ENCODE measurements at regions not wholly inside any gene's neighbourhood (a gene's known extent, or its start where the extent isn't known, plus 50 kb on each side); places are given as distances from the start of the nearest gene placed in this dataset.

DNA sequence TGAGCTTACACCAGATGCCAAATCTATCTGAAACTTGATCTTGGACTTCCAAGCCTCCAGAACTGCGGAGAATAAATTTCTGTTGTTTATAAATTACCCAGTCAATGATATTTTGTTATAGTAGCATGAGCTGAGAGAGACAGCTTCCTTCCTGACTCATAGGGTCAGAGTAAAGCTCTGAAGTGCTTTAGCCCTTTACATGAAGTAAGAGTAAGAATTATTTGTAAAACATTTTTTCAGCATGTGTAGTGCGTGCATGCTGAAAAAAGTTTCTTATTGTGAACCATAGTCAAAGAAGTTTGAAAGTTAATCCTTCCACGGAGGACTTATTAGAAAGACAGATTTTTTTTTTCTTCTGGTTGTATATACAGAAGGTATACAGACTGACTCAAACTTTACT lies 172.4 kb downstream of the DMRT2 start:
- no peak for TF ChIP-seq GATA2 (IDR thresholded peaks at IDR 0.05; ENCODE audit: low read depth, low read length)
- TF ChIP-seq GATA3 (IDR thresholded peaks at IDR 0.05; ENCODE audit: low read depth, low read length), result no peak

DNA sequence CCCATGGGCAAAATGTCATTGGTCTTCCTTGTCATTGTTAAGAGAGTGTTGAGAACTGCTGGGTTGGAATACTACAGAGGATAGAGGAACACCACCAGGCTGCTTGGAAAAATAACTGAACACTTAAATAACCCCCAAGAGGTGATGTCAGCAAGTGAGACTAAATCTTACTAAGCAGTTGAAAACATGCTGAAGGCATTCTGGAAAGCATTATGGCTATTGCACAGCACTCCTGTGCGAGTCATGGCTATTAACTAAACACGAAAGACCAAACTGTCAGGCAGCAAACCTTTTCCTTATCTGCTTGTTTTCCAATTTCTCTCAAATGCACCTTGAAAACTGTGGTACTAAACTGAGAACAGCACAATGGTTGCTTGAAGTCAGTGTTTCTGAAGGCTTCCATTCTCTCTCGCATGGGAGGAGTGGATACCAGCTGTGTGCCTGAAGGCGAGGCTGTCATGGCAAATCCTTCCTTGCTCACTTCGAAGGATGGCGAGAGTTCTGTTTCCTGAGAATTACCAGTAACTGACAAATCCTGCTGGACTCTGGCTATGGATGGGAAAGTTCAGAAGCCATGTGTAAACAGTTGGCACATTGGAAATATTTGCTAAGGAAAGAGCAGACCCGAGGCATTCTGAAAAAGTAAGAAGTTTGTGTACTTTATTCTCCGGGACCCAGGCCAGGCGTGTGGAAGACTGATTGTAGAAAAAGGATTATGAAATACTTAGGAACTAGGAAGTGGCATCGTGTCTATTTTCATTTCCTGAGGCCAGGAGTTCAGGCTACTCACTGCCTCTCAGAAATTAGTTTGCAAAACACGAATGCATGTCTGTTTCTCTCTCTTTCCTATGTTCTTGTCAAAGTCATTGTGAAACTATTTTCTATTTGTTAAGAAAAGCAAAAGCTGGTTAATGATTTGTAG lies 182.1 kb downstream of the DMRT2 start:
- TF ChIP-seq GATA3 (IDR thresholded peaks at IDR 0.05; ENCODE audit: low read depth, low read length) (no peak), GATA2 (IDR thresholded peaks at IDR 0.05; ENCODE audit: low read depth, low read length) (no peak)

DNA sequence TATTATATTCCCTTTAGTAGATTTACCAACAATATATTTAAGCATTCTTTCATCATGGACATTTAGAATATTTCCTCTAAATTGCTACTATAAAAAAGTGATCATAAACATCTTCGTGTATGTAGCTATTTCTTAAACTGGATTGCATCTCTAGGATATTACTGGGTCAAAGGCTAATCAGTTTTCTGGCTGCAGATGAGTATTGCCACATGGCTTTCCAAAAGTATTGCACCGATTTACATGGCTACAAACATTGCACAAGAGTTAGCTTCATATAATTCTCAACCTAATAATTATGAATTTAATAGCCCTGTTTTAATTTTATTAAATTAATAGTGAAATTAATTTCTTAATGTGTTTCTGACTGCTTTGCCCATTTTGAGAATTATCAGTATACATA lies 183.4 kb downstream of the DMRT2 start:
- TF ChIP-seq GATA2 (IDR thresholded peaks at IDR 0.05; ENCODE audit: low read depth, low read length) (no peak), GATA3 (IDR thresholded peaks at IDR 0.05; ENCODE audit: low read depth, low read length) (no peak)

DNA sequence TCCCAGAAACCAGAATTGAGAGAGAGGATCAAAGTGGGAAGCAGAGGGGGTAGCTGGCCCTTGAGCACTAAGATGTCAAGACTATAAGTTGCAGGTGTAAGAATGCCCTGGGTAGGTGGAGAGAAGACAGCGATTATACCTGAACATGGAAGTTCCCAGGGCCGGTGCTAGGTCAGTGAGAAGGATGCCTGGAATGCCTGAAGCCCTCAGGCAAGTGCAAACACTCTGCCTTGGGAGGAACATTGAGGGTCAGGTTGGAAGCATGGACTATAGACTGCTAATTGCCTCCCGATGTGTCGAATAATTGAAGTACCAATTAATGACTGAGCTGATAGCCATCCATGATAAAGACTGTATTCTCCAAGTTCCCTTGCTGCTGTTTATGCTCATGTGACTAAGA lies 185.5 kb downstream of the DMRT2 start:
- no peak for TF ChIP-seq GATA3 (IDR thresholded peaks at IDR 0.05; ENCODE audit: low read depth, low read length)
- no peak for TF ChIP-seq GATA2 (IDR thresholded peaks at IDR 0.05; ENCODE audit: low read depth, low read length)

DNA sequence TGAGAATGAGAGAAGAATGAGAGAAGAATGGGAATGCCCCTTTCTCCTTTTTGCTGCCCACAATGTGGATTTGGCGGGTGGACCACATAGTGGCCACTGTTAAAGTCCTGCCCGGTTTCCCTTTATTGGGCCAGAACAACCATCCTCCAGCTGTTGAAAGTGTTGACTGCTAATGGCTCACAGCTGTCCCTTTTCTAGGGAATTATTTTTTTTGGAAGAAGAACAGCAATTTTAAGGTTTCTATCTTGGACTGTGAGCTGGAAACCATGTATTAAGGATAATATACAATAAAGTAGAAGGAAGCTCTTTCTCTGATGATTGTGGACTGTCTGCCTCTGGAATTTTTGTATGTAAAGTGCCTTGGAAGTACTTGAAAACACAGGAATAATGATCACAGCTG lies 185.9 kb downstream of the DMRT2 start:
- TF ChIP-seq GATA3 (IDR thresholded peaks at IDR 0.05; ENCODE audit: low read depth, low read length), result no peak
- no peak for TF ChIP-seq GATA2 (IDR thresholded peaks at IDR 0.05; ENCODE audit: low read depth, low read length)

DNA sequence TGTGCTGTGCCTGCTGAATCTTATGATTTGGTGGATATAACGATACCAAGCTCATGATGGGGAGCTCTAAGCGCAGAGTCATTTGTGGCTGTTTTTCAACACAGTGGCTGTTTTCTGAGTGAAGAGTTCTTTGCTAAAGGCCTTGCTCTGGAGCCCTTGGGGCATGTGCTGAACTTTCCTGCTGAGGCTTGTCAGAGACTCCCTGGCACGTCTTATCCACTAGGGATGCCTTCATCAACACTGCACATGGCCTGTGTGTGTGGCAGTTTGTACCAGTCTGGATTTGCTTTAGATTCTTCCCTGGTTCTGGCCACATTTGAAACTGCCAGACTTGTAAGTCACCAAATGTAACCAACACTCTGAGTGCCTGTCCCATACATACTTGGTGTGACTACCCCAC lies 188.2 kb downstream of the DMRT2 start:
- no peak for TF ChIP-seq GATA3 (IDR thresholded peaks at IDR 0.05; ENCODE audit: low read depth, low read length)
- TF ChIP-seq GATA2 (IDR thresholded peaks at IDR 0.05; ENCODE audit: low read depth, low read length), result no peak

DNA sequence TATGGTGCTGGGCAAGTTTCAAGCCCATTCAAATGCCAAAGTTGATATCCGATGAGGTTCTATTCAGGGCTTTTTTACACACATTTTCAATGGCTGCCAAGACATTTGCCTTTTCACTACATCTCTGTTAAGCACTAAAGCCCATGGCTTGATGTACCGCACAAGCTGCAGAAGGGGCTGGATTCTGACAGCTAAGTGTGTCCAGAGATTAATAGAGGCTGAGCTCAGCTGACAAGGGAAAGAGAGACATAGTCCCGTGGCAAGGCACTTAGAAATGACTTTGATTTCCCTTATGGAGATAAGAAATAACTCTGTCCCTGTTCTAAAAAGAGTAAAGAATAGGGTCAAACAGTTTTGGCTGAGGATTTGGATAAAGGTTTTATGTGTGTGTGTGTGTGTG lies 198.6 kb downstream of the DMRT2 start:
- TF ChIP-seq GATA2 (IDR thresholded peaks at IDR 0.05; ENCODE audit: low read depth, low read length) (no peak), GATA3 (IDR thresholded peaks at IDR 0.05; ENCODE audit: low read depth, low read length) (no peak)

DNA sequence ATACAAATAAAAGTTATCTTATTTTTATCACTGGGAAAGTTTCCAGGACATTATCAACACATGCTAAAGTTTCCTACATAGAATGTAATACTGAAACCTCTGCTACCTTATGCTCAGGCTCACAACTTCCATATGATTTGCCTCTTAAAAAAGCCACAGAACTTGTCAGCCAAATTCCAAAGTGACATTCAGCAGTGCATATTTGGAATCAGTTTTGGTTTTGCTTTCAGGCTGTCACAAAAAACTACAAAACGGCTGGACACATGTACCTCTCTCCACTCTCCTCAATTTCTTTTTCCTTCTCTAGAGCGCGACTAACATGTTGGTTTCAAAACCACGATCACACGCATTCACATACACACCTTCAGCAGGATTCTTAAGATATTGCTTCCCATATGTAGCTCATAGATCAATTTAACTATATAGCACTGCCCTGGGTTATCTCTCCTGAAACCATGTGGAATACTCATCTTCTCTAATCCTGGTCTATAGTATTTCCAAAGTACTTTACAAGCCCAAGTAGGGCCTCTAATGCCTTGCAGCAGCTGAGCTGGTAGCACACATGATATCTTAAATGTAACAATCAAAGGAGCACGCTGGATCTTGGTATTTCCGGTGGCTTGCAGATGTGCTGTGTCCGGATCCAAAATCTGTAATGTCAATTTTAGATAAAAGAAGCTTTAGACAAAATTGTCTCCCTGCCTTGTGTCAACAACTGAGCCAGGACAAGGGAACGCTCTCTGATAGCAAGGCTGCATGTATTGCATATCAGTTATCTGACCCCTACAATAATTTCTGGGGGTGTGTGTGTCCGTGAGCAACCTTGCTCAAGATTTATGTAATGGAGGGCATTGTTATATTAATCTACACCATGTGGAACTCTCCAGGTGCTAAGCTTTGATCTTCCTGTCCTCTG lies 203.2 kb downstream of the DMRT2 start:
- TF ChIP-seq GATA3 (IDR thresholded peaks at IDR 0.05; ENCODE audit: low read depth, low read length) (no peak), GATA2 (IDR thresholded peaks at IDR 0.05; ENCODE audit: low read depth, low read length) (no peak)

DNA sequence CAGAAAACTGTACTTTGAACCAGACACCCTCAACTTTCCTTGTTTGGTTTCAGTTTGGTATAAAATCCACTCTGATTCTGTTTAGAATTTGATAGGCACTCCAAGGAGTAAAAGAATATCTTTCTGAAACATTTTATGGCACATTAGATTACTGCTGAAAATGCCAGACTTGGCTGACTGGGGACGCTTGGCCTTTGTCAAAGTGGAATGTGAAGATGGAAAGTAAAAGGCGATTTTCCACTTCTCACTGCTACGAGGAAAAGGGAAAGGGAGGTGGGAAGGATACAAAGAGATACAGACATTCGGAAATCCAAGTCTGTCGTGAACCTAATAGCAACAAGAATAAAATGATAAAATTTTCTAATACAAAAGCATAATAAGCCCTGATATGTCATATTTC lies 203.9 kb downstream of the DMRT2 start:
- TF ChIP-seq GATA2 (IDR thresholded peaks at IDR 0.05; ENCODE audit: low read depth, low read length) (no peak), GATA3 (IDR thresholded peaks at IDR 0.05; ENCODE audit: low read depth, low read length) (no peak)

DNA sequence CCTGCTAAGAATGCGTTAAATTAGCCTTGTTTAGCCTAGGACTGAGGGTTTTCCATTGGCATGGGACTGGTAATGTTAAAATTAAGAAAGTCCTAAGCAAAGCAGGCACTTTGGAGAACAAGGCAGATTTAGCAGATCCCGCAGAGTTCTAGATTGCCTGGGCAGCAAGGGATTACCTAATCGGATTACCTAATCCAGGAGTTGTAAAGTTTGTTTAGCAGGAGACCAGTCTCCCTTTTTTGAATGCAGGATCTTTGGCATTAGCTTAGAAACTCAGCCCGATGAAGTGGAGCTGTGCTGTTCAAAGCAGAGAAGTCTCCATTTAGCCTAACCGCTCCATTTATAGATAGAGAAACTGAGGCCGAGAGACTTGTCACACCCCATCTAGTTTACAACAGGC lies 206.0 kb downstream of the DMRT2 start:
- no peak for TF ChIP-seq GATA2 (IDR thresholded peaks at IDR 0.05; ENCODE audit: low read depth, low read length)
- TF ChIP-seq GATA3 (IDR thresholded peaks at IDR 0.05; ENCODE audit: low read depth, low read length), result no peak

DNA sequence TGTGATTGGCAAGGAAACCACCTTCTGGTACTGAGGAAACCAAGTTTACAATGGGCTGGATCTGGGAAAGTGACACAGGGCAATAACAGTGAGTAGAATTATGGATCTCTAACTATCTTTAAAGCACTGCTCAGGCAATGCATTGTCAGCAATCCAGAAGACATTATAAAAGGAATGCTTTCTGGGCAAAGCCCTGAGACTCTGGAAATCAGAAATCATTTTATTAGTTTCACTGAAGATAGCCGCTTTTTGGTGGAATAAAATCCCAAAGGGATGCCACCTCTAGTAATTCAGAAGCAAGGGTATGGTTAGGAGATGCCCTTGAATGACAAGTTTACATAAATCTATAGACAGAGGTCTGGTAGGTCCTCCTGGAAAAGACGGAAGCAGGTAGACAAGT lies 211.1 kb downstream of the DMRT2 start:
- TF ChIP-seq GATA2 (IDR thresholded peaks at IDR 0.05; ENCODE audit: low read depth, low read length) (no peak), GATA3 (IDR thresholded peaks at IDR 0.05; ENCODE audit: low read depth, low read length) (no peak)

DNA sequence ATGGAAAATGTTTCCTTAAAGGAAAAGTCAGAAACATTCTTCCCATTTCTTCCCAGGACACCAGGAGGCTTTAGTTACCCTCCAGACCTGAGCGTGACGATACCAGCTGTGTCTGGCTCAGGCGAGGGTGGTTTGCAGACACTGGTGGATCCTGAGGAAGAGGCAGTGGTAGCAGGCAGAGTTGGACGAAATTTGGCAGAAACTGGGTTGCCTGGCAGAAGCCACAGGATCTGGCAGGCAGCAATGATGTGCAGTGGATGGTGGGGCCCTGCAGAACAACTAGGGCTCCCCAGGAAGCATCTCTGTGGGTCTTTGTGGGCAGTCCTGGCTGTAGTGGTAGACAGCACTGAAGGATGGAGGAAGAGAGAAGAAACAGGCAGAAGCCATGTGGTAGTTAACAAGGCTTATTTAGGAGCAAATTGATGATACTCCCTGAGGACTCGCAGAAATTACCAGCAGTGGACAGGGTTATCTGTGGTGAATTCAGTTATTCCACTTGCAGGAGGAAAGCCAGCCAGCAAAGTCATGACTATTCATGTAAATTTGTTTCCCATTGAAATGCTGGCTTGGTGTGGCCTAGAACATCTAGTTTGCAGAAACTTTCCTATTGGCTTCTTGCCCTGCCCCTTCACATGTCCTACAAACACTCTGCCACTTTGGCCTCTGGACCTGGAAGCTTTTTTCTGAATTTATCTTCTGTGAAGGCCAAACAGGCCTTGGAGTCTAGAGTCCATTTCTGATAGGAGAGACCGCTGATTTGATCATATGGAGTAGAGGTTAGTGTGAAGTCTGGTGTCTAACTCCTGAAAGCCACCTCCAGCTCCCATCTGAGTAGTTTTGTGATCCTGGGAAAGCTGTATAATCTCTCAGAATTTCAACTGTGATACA lies 212.0 kb downstream of the DMRT2 start:
- TF ChIP-seq GATA3 (IDR thresholded peaks at IDR 0.05; ENCODE audit: low read depth, low read length) (no peak), GATA2 (IDR thresholded peaks at IDR 0.05; ENCODE audit: low read depth, low read length) (no peak)

DNA sequence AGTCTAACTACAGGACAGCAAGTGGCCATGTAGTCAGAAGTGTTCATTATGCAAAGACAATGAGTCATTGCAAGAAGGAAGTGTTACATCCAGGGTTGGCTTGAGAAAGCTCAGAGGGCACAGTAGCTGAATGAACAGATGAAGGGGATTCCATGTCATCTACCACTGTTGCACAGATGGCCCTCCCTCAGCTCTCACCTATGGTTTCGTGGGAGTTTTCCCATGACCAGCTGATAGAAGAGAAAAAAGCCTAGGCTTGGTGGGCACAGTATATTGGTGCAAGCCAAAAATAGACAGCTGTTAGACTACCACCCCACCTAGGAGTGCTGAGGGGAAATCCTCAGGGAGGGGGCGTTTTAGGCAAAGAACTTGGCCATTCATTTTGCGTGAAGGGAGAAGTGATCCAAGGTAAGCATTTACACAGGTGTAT lies 217.0 kb downstream of the DMRT2 start:
- TF ChIP-seq GATA2 (IDR thresholded peaks at IDR 0.05; ENCODE audit: low read depth, low read length) (no peak), GATA3 (IDR thresholded peaks at IDR 0.05; ENCODE audit: low read depth, low read length) (no peak)

DNA sequence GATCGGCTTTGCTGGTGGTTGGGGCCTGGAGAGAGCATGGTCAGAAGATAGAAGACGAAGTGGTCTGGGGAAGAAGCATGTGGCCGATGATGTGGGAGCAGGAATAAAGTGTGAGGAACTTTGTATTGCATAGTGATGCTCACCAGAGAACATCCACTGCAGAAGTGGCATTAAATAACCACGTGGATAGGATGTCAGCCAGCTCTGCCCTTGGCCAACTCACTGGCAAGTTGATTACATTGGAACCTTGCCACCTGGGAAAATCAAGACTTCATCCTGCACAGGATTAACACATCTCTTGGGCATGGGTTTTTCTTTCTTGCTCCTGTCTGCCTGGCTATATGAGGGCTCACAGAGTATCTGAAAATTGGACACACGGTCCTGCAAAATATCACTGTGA lies 217.4 kb downstream of the DMRT2 start:
- TF ChIP-seq GATA3 (IDR thresholded peaks at IDR 0.05; ENCODE audit: low read depth, low read length) (no peak), GATA2 (IDR thresholded peaks at IDR 0.05; ENCODE audit: low read depth, low read length) (no peak)
